ENCODE measurements at regions not wholly inside any gene's neighbourhood (a gene's known extent, or its start where the extent isn't known, plus 50 kb on each side); places are given as distances from the start of the nearest gene placed in this dataset.

- DNase-seq (ENCODE audit: insufficient read length, low spot score) (no peak), FAIRE-seq (no peak)
- TF ChIP-seq, protein P1, sequence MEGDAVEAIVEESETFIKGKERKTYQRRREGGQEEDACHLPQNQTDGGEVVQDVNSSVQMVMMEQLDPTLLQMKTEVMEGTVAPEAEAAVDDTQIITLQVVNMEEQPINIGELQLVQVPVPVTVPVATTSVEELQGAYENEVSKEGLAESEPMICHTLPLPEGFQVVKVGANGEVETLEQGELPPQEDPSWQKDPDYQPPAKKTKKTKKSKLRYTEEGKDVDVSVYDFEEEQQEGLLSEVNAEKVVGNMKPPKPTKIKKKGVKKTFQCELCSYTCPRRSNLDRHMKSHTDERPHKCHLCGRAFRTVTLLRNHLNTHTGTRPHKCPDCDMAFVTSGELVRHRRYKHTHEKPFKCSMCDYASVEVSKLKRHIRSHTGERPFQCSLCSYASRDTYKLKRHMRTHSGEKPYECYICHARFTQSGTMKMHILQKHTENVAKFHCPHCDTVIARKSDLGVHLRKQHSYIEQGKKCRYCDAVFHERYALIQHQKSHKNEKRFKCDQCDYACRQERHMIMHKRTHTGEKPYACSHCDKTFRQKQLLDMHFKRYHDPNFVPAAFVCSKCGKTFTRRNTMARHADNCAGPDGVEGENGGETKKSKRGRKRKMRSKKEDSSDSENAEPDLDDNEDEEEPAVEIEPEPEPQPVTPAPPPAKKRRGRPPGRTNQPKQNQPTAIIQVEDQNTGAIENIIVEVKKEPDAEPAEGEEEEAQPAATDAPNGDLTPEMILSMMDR (IDR thresholded peaks at IDR 0.05; ENCODE audit: insufficient read depth, missing control alignments): no peak
These were observed 262.4 kb upstream of the MIR17HG start for GRCh38 chr13:91085127-91085526.

- peak; percentile 32 for FAIRE-seq
- no peak for DNase-seq (ENCODE audit: insufficient read length, low spot score)
- TF ChIP-seq, protein P1 (IDR thresholded peaks at IDR 0.05; ENCODE audit: insufficient read depth, missing control alignments): no peak
These were observed 260.4 kb upstream of the MIR17HG start for GRCh38 chr13:91086936-91087716.

- no peak for DNase-seq (ENCODE audit: insufficient read length, low spot score)
- TF ChIP-seq, protein P1 (IDR thresholded peaks at IDR 0.05; ENCODE audit: insufficient read depth, missing control alignments): no peak
- FAIRE-seq: peak; percentile 84
These were observed 250.2 kb upstream of the MIR17HG start for GRCh38 chr13:91097269-91097668.

GRCh38 chr13:91099877-91100276 lies 247.6 kb upstream of the MIR17HG start:
- FAIRE-seq (peak; percentile 64), DNase-seq (ENCODE audit: insufficient read length, low spot score) (no peak)
- TF ChIP-seq, protein P1 (IDR thresholded peaks at IDR 0.05; ENCODE audit: insufficient read depth, missing control alignments): no peak

DNA sequence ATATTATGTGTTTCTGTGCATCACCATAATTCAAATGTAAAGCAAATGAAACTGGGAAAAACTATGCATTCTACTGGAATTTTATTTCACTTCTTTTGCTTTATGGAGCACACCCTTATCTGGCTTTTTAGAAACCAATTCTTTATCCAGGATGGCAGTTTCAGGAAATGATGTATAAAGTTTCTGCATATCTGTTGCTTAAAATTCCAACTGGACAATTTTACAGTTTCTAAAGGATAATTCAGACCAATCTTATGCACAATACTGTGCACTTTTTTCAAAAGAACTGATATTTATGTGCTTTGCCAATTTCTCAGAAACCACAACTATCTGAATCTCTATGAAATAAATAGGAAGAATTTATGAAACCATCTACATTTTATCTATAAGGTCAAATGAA lies 246.5 kb upstream of the MIR17HG start:
- DNase-seq (ENCODE audit: insufficient read length, low spot score): no peak
- TF ChIP-seq, protein P1 (IDR thresholded peaks at IDR 0.05; ENCODE audit: insufficient read depth, missing control alignments): no peak
- peak; percentile 21 for FAIRE-seq

GRCh38 chr13:91101381-91101780 lies 246.1 kb upstream of the MIR17HG start:
- FAIRE-seq: no peak
- no peak for DNase-seq (ENCODE audit: insufficient read length, low spot score)
- TF ChIP-seq, protein P1 (IDR thresholded peaks at IDR 0.05; ENCODE audit: insufficient read depth, missing control alignments): no peak

GRCh38 chr13:91105270-91105669 lies 242.2 kb upstream of the MIR17HG start:
- TF ChIP-seq, protein P1 (IDR thresholded peaks at IDR 0.05; ENCODE audit: insufficient read depth, missing control alignments): no peak
- FAIRE-seq: no peak
- no peak for DNase-seq (ENCODE audit: insufficient read length, low spot score)
